ENCODE measurements at regions not wholly inside any gene's neighbourhood (a gene's known extent, or its start where the extent isn't known, plus 50 kb on each side); places are given as distances from the start of the nearest gene placed in this dataset.

GRCh38 chr4:159922119-159922518 is 819.2 kb downstream of the RAPGEF2 start:
- TF ChIP-seq GATA3 (IDR thresholded peaks at IDR 0.05; ENCODE audit: low read depth, low read length) (no peak), GATA2 (IDR thresholded peaks at IDR 0.05; ENCODE audit: low read depth, low read length) (no peak)

DNA sequence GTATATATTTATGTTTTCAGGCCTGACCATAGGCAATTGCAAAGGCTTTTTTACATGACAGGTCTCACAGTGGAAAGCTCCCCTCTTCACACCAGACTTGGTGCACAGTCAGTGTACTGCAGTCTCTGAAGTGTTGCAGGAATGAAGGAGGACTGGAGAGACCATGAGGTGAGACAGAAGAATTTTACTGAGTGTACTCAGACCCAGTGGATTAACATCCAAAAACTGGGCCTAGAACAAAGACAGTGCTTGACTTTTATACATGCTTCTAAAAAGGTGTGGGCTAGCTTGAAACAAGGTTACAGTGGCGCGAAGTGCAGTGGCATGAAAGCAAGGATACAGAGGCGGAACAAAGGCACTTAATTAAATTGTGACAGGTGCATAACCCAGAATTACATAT is 822.9 kb downstream of the RAPGEF2 start:
- TF ChIP-seq GATA3 (IDR thresholded peaks at IDR 0.05; ENCODE audit: low read depth, low read length) (no peak), GATA2 (IDR thresholded peaks at IDR 0.05; ENCODE audit: low read depth, low read length) (no peak)

GRCh38 chr4:159926871-159927270 is 824.0 kb downstream of the RAPGEF2 start:
- TF ChIP-seq GATA2 (IDR thresholded peaks at IDR 0.05; ENCODE audit: low read depth, low read length) (no peak), GATA3 (IDR thresholded peaks at IDR 0.05; ENCODE audit: low read depth, low read length) (no peak)

DNA sequence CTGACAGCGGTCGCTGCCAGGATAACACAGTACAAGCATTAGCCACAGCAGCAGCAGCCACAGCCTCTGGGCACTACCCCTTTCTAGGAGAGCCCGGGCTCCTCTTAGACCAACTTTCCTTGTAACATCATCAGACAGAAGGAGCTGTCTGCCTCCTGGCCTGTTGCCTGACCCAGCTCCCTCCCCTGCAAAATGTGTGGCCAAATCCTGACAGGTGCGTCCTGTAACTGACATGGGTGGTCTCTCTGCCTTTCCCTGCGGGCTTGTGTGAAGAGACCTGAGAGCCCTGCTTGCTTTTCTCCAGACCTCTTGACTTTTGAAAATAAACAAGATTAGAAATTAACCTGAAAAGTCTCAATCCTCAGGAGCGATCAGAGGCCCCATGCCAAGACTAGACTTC is 824.9 kb downstream of the RAPGEF2 start:
- no peak for TF ChIP-seq GATA3 (IDR thresholded peaks at IDR 0.05; ENCODE audit: low read depth, low read length)

GRCh38 chr4:159937595-159937994 is 834.7 kb downstream of the RAPGEF2 start:
- no peak for TF ChIP-seq GATA2 (IDR thresholded peaks at IDR 0.05; ENCODE audit: low read depth, low read length)
- no peak for TF ChIP-seq GATA3 (IDR thresholded peaks at IDR 0.05; ENCODE audit: low read depth, low read length)

GRCh38 chr4:159941076-159941475 is 838.2 kb downstream of the RAPGEF2 start:
- TF ChIP-seq GATA2 (IDR thresholded peaks at IDR 0.05; ENCODE audit: low read depth, low read length): no peak
- no peak for TF ChIP-seq GATA3 (IDR thresholded peaks at IDR 0.05; ENCODE audit: low read depth, low read length)

DNA sequence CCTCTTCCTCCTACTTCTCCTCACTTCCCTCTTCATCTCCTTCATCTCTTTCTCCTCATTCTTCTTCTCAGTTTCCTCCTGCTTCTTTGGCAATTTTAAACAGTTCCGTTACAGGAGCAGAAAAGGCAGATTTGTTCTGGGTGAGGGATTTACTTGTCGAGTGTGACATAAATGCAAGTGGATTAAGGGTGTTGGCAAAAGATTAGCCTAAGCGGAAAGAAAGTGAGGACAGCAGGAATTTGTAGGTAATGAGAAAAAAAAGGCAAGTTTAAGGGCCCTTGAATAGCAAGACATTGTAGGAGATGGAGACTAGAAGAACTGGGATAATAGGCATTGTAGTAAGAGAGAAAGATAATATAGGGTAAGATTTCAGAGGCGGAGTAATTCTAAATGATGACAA is 841.6 kb downstream of the RAPGEF2 start:
- TF ChIP-seq GATA3 (IDR thresholded peaks at IDR 0.05; ENCODE audit: low read depth, low read length) (no peak), GATA2 (IDR thresholded peaks at IDR 0.05; ENCODE audit: low read depth, low read length) (no peak)

DNA sequence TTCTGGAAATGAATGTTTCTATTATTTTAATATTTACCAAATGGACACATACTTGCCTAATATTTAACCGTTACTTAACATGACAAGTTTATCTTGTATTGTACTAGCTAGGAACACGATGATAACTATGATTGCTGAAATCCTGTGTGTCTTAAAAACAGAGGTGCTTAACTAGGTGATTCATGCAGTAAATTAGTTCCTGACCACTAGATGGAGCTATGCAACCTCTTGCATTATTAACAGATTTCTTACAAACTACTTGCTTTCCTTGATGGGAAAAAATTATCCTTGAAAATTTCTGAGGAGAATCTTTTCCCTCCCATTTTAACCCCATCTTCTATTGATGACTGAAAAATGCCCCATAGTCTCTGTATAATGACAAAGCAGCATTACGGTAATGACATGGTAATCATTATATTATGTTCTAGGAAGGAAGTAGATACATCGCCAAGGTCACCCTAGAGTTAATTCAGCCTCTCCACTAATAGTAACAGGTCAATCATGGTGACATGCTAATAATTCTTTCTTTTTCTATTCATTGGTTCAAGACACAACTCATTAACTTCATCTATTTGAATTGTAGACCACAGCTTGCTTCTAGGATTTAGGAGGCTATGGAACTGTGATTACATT is 844.2 kb downstream of the RAPGEF2 start:
- TF ChIP-seq GATA2 (IDR thresholded peaks at IDR 0.05; ENCODE audit: low read depth, low read length) (no peak), GATA3 (IDR thresholded peaks at IDR 0.05; ENCODE audit: low read depth, low read length) (no peak)

GRCh38 chr4:159950707-159951106 is 847.8 kb downstream of the RAPGEF2 start:
- TF ChIP-seq GATA2 (IDR thresholded peaks at IDR 0.05; ENCODE audit: low read depth, low read length) (no peak), GATA3 (IDR thresholded peaks at IDR 0.05; ENCODE audit: low read depth, low read length) (no peak)

DNA sequence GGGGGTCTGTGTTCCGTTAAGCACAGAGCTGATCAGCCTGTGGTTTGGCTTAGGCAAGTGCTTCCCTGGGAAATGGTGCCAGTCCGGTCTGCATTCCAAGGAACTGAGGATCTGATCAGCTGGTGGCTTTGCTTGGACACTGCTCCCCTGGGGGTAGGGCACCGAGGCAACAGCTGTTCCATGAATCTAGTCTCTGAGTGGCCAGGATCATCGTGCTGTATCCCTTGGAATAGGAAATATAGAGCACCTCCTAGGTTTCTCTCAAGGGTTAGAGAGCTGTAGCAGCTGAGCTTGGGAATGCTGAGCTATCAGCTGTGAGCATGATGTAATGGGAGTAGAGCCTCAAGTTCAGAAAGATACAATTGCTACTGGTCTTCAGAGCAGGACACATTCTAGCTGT is 863.9 kb downstream of the RAPGEF2 start:
- TF ChIP-seq GATA3 (IDR thresholded peaks at IDR 0.05; ENCODE audit: low read depth, low read length): no peak
- no peak for TF ChIP-seq GATA2 (IDR thresholded peaks at IDR 0.05; ENCODE audit: low read depth, low read length)

- no peak for TF ChIP-seq GATA2 (IDR thresholded peaks at IDR 0.05; ENCODE audit: low read depth, low read length)
- TF ChIP-seq GATA3 (IDR thresholded peaks at IDR 0.05; ENCODE audit: low read depth, low read length): no peak
Measured at GRCh38 chr4:159977907-159978617, 875.2 kb downstream of the RAPGEF2 start.

DNA sequence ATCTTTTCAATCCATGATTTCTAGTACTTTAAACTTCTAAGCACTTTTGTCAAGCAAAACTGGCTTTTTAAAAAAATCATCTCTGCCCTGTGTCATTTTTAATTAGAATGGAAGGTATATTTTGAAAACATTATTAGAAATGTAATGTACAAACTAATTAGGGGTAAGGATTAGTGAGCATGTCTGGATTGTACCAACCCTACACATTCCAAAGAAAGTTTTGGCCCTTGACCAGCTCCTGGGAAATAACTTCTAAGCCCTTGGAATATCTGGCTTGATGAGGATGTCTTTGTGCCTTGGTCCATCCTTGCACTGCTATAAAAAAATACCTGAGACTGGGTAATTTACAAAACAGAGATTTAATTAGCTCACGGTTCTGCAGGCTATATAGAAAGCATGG is 876.5 kb downstream of the RAPGEF2 start:
- TF ChIP-seq GATA2 (IDR thresholded peaks at IDR 0.05; ENCODE audit: low read depth, low read length): no peak
- no peak for TF ChIP-seq GATA3 (IDR thresholded peaks at IDR 0.05; ENCODE audit: low read depth, low read length)

GRCh38 chr4:159979953-159980352 is 877.1 kb downstream of the RAPGEF2 start:
- TF ChIP-seq GATA3 (IDR thresholded peaks at IDR 0.05; ENCODE audit: low read depth, low read length): no peak
- TF ChIP-seq GATA2 (IDR thresholded peaks at IDR 0.05; ENCODE audit: low read depth, low read length): no peak

DNA sequence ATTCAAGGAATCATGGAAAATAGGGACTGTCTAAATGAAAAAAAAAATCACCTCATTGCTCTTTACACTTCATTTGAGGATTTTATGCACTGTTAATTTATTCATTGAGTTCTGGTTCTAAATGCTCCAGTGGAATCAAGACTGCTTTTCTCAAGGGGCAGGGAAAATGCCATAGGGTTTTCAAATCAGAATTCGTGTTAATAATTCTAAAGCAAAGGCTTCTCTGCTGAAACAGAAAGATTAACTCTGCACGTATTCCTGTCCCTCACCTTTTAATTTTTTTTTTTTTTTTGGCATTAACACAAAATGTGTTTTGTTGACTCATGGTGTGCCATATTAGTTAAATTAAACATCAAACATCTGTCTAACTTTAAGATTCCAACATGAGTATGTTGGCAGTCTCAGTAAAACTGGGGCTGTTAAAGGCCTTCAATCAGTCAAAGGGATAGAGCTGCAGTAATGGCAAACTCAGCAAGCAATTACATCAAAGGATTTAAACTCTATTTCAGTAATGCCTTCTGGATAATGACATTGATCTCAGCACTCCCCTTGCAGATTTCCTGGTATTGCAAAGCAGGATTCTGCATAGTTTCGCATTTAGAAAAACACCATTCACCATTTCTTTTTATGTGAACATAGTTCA is 878.1 kb downstream of the RAPGEF2 start:
- TF ChIP-seq GATA3 (IDR thresholded peaks at IDR 0.05; ENCODE audit: low read depth, low read length): no peak
- TF ChIP-seq GATA2 (IDR thresholded peaks at IDR 0.05; ENCODE audit: low read depth, low read length): no peak

DNA sequence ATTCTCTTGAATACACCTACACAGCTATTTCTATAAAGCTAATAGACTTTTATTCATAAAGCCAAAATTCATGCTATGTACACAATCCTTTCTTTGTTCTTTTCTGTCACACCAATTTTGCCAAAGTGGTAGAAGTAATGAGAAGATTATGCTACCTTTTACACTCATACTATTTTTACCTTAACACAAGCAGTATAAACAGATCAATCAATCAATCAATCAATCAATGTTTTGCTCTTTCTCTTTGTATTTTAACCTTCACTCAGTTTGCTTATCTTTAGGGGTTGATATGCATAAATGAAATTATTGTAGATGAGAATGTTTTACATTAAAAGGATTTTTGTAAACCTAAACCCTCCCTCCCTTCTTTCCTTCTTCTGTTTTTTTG is 878.6 kb downstream of the RAPGEF2 start:
- no peak for TF ChIP-seq GATA3 (IDR thresholded peaks at IDR 0.05; ENCODE audit: low read depth, low read length)
- TF ChIP-seq GATA2 (IDR thresholded peaks at IDR 0.05; ENCODE audit: low read depth, low read length): no peak
